AG04450 (cell line): ENCODE measurements at regions not wholly inside any gene's neighbourhood (a gene's known extent, or its start where the extent isn't known, plus 50 kb on each side); places are given as distances from the start of the nearest gene placed in this dataset.
A peak's percentile ranks its signal among the peaks of the same experiment; 100 is the strongest.

Experiments used
- CTCF ChIA-PET: fragments of 300-600, 350-600 bp; formaldehyde crosslinking; extraction: SDS; loops from one replicate; lab custom pipeline; 2022; ENCODE audit warnings: antibody characterized with exemption, inconsistent platforms; lab: Charles Lee
- POLR2A ChIA-PET: fragments of 350-600 bp; formaldehyde crosslinking; extraction: SDS; loops from one replicate; lab custom pipeline; 2021; ENCODE audit warnings: antibody characterized with exemption, inconsistent platforms; lab: Yijun Ruan, JAX
- DNase-seq: peaks from one replicate; pipeline ENCODE4 v3.0.0-alpha.2; 2011; ENCODE audit warnings: low read depth, low spot score
- H3K27ac ChIP-seq: one replicate; pipeline ENCODE4 v1.5.1; 2012; ENCODE audit warnings: low read depth, low read length, control low read depth
- H3K27me3 ChIP-seq: one replicate; pipeline ENCODE4 v1.6.0; 2012; ENCODE audit warnings: low read length; ENCODE audit not compliant: control insufficient read depth, insufficient read depth
- H3K4me3 ChIP-seq: 2 replicates; pipeline ENCODE4 v1.5.1; 2011; ENCODE audit warnings: mild to moderate bottlenecking, low read depth, low read length, control low read depth
- H3K9me3 ChIP-seq: 2 replicates; pipeline ENCODE4 v1.5.1; 2012; ENCODE audit warnings: low read length; ENCODE audit not compliant: control insufficient read depth, insufficient read depth
- CTCF ChIP-seq: IDR thresholded peaks from 2 replicates; pipeline ENCODE4 v1.5.1; 2011; ENCODE audit warnings: low read depth, low read length, control low read depth, inconsistent platforms

DNA sequence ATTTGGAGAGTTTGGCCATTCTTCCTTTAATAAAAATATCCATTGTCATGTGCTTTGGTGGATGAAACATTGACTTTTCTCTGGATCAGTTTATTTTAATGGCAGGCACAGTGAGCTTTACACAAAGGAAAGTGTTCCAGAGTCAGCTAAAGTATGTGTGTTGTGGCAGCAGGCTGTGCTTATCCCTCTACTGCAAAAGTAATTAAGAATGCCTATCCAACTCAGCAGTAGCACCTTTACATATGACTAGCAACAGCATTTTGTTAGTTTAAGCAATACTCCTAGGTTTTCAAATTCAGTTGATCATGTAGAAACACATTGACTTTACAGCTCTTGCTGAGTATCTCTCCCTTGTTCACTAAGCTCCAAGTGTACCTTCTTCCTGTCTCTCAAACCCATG is 730.5 kb upstream of the RGMB start:
- TF ChIP-seq CTCF: no peak
- ChIA-PET CTCF (no interaction called here), POLR2A (no interaction called here)
- H3K27me3 ChIP-seq: no peaks in the 10 kb centered on the region
- H3K4me3 ChIP-seq: no peak overlapping the region
- no peak overlapping the region for H3K27ac ChIP-seq
- DNase-seq: no peak
- H3K9me3 ChIP-seq: no peaks in the 10 kb centered on the region

DNA sequence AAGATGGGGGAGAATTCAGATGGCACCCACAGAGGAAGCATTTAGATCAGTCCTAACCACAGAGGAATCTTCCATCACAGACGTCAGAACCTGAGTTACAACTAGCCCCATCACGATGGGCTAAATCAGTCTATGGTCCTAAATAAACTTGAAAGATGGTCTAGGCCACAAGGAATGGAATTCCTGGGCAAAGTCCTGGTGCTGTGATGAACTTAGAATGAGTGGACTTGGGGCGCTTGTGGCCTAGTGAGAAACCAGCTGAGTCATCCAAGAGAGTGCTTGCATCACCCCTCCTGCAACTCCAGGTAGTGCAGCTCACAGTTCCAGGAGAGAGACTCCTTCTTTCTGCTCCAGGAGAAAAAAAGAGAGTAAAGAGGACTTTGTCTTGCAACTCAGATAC is 722.9 kb upstream of the RGMB start:
- POLR2A ChIA-PET: no interaction called here

DNA sequence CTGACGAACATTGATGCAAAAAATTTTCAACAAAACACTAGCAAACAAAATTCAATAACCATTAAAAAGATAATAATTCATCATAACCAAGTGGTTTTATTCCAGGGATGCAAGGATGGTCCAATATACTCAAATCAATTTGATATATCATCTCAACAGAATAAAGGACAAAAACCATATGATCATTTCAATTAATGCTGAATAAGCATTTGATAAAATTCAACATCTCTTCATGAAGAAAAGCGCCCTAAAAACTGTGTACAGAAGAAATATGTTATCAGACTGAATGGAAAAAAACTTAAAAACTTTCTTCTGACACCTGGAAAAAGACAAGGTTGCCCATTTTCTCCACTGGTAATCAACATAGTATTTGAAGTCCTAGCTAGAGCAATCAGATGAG is 720.3 kb upstream of the RGMB start:
- Histone ChIP-seq H3K4me3 (no peak overlapping the region), H3K27me3 (no peaks in the 10 kb centered on the region), H3K27ac (no peak overlapping the region), H3K9me3 (no peaks in the 10 kb centered on the region; the same call in 1 of the 2 replicates)
- no peak for TF ChIP-seq CTCF
- ChIA-PET CTCF (no interaction called here), POLR2A (no interaction called here)
- DNase-seq: no peak

More for the DNA sequence above, 722.9 kb upstream of the RGMB start:
- TF ChIP-seq CTCF: no peak
- no peaks in the 10 kb centered on the region; the same call in 1 of the 2 replicates for H3K9me3 ChIP-seq
- H3K27me3 ChIP-seq: no peaks in the 10 kb centered on the region
- DNase-seq: peak; percentile 7
- no peak overlapping the region for H3K27ac ChIP-seq
- CTCF ChIA-PET: no interaction called here
- no peak overlapping the region for H3K4me3 ChIP-seq

GRCh38 chr5:98060148-98060547 is 713.3 kb upstream of the RGMB start:
- H3K4me3 ChIP-seq: no peak overlapping the region
- H3K27ac ChIP-seq: no peak overlapping the region
- H3K9me3 ChIP-seq: no peaks in the 10 kb centered on the region
- TF ChIP-seq CTCF: no peak
- DNase-seq: no peak
- ChIA-PET POLR2A (no interaction called here), CTCF (no interaction called here)
- H3K27me3 ChIP-seq: no peaks in the 10 kb centered on the region

- Histone ChIP-seq H3K4me3 (no peak overlapping the region), H3K27ac (no peak overlapping the region), H3K27me3 (no peaks in the 10 kb centered on the region), H3K9me3 (no peaks in the 10 kb centered on the region)
- CTCF ChIA-PET: no interaction called here
- no peak for TF ChIP-seq CTCF
- POLR2A ChIA-PET: no interaction called here
- no peak for DNase-seq
Observed at GRCh38 chr5:98064118-98064685, 709.3 kb upstream of the RGMB start.
